MCF 10A (cell line): ENCODE measurements at regions not wholly inside any gene's neighbourhood (a gene's known extent, or its start where the extent isn't known, plus 50 kb on each side); places are given as distances from the start of the nearest gene placed in this dataset.

Experiments used
- BruUV-seq: library from RNA; stranded (reverse); fragments of 400-500 nt; replicated peaks from 2 replicates; lab custom pipeline; 2021; lab: Mats Ljungman, UMichigan
- CTCF ChIA-PET: fragments of 300-600 bp; sonication (Branson Sonifier 250); formaldehyde crosslinking; extraction: SDS; loops from one replicate; lab custom pipeline; 2021; ENCODE audit warnings: antibody characterized with exemption, inconsistent platforms; lab: Yijun Ruan, JAX
- POLR2A ChIA-PET: fragments of 300-600, 350-650 bp; sonication (Branson Sonifier 250); formaldehyde crosslinking; extraction: SDS; loops from one replicate; lab custom pipeline; 2020; ENCODE audit warnings: antibody characterized with exemption, inconsistent platforms; lab: Yijun Ruan, JAX
- DNase-seq: peaks from one replicate; pipeline ENCODE4 v3.0.0-alpha.2; 2018; ENCODE audit not compliant: unreplicated experiment
- H3K27ac Mint-ChIP-seq: one replicate; pipeline ENCODE4 v1.8.0; 2022; ENCODE audit warnings: mild to moderate bottlenecking, low read depth, mixed read lengths; ENCODE audit not compliant: unreplicated experiment
- H3K27me3 Mint-ChIP-seq: one replicate; pipeline ENCODE4 v1.8.0; 2022; ENCODE audit warnings: mixed read lengths; ENCODE audit not compliant: insufficient read depth, unreplicated experiment
- H3K36me3 Mint-ChIP-seq: one replicate; pipeline ENCODE4 v1.8.0; 2022; ENCODE audit warnings: mild to moderate bottlenecking, moderate library complexity, mixed read lengths; ENCODE audit not compliant: insufficient read depth, unreplicated experiment
- H3K4me1 Mint-ChIP-seq: one replicate; pipeline ENCODE4 v1.8.0; 2022; ENCODE audit warnings: mixed read lengths; ENCODE audit not compliant: insufficient read depth, unreplicated experiment
- H3K4me3 Mint-ChIP-seq: one replicate; pipeline ENCODE4 v1.8.0; 2022; ENCODE audit warnings: mild to moderate bottlenecking, moderate library complexity, mixed read lengths; ENCODE audit not compliant: unreplicated experiment
- H3K9me3 Mint-ChIP-seq: one replicate; pipeline ENCODE4 v1.8.0; 2022; ENCODE audit warnings: mixed read lengths; ENCODE audit not compliant: unreplicated experiment
- intact Hi-C: fragments of 100-400 bp; cut with micrococcal nuclease; formaldehyde crosslinking; loops from 2 replicates; pipeline ENCODE4 v1.14.1; 2022
- TF ChIP-seq, protein P1 (sequence below): fragments of 200-600 bp; IDR thresholded peaks from one replicate; pipeline ENCODE4 v1.8.0; 2022; ENCODE audit warnings: antibody characterized with exemption, mild to moderate bottlenecking; ENCODE audit not compliant: unreplicated experiment

DNA sequence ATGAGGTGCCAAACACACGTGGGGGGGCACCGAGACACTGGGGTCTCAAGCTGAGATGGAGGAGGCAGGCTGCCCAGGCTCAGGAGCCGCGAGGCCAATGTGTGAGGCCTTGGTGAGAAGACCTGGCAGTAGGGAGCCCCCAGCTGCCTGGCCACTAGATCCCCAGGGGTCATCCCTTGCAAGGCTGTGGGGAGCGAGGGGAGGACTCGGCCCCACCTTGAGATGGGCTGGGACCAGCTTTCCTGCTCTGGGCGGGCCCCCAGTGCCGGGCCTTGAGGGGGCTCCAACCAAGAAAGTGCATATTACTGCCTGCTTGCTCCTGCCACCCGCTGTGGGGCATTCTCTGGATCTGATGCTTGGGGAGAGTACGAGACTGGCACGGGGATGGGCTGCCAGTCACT is 107.0 kb downstream of the CTTN start:
- intact Hi-C loops, result no loop called here
- no TSS peak for BruUV-seq
- TF ChIP-seq, protein P1, sequence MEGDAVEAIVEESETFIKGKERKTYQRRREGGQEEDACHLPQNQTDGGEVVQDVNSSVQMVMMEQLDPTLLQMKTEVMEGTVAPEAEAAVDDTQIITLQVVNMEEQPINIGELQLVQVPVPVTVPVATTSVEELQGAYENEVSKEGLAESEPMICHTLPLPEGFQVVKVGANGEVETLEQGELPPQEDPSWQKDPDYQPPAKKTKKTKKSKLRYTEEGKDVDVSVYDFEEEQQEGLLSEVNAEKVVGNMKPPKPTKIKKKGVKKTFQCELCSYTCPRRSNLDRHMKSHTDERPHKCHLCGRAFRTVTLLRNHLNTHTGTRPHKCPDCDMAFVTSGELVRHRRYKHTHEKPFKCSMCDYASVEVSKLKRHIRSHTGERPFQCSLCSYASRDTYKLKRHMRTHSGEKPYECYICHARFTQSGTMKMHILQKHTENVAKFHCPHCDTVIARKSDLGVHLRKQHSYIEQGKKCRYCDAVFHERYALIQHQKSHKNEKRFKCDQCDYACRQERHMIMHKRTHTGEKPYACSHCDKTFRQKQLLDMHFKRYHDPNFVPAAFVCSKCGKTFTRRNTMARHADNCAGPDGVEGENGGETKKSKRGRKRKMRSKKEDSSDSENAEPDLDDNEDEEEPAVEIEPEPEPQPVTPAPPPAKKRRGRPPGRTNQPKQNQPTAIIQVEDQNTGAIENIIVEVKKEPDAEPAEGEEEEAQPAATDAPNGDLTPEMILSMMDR, result no peak
- ChIA-PET CTCF (interaction anchor here (0.6 kb wide), 1 partner anchor 835 kb away, joined by 3 read pairs; no protein-coding TSS in a partner anchor), POLR2A (no interaction called here)
- Mint-ChIP-seq H3K27me3 (no peaks in the 10 kb centered on the region), H3K4me1 (no peaks in the 10 kb centered on the region), H3K4me3 (no peak overlapping the region), H3K9me3 (peaks cover 8% of the 10 kb centered on the region), H3K36me3 (peaks cover 2% of the 10 kb centered on the region), H3K27ac (no peak overlapping the region)
- no peak for DNase-seq

DNA sequence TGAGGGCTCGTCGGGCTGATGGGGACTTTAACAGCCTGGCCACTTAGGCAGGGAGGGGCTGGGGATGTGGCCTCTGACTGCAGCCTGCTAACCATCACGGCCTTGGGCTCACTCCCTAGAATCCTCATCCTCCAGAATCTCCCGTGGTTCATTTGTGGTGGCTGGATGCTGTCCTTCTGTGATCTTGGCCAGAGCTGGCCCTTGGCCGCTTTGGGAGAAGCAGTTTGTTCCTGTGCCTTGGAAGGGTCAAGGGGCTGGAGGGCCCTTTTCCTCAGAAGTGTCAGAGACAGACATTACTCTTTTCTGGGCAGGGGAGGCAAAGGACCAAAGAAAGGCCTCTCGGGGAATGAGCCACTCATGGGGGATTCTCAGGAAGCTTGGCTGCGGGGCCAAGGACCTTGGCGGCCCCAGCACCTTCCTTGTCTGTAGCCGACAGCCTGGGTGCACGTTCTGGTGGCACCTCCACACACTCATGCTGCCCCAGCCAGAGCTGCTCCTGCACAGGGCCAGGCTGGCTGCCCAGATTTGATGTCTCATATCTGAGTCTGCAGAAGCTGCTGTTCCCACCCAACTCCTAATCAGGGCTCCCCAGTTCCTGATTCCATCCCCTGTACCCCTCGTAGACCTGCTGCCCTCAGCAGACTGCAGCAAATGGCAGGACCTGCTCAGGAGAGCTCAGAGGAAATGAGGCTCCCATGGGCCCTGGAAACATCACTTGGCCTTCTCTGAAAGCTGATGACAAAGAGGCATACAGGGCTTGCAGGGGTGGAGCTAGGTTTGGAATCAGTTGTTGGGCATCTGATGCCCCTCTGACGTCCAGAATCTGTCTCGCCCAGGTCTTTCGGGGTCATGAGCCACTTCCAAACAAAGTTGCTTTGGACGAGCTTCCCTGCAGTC is 107.7 kb downstream of the CTTN start:
- H3K27ac Mint-ChIP-seq, result no peak overlapping the region
- DNase-seq, result no peak
- BruUV-seq, result no TSS peak
- peaks cover 6% of the 10 kb centered on the region for H3K36me3 Mint-ChIP-seq
- H3K27me3 Mint-ChIP-seq, result no peaks in the 10 kb centered on the region
- H3K9me3 Mint-ChIP-seq, result peaks cover 8% of the 10 kb centered on the region
- ChIA-PET CTCF (no interaction called here), POLR2A (no interaction called here)
- no peak overlapping the region for H3K4me3 Mint-ChIP-seq
- no peaks in the 10 kb centered on the region for H3K4me1 Mint-ChIP-seq
- TF ChIP-seq, protein P1, result no peak
- intact Hi-C loops, result no loop called here

DNA sequence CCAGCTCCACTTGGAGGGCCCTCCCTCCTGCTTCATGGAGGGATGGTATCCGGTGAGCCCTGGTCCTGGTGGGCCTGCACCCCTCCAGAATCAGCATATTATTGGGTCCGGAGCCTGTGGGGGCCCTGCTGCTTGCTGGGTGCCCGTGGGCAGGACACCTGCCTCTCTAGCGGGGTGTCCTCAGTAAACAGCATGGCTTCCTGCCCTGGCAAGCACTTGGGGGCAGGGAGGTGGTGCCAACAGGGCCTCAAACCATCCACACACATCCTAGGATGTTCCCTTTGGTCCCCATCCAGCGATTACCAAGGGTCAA is 108.3 kb downstream of the CTTN start:
- intact Hi-C loops, result no loop called here
- BruUV-seq, result no TSS peak
- no peak for DNase-seq
- no peaks in the 10 kb centered on the region for H3K27me3 Mint-ChIP-seq
- H3K9me3 Mint-ChIP-seq, result peaks cover 8% of the 10 kb centered on the region
- H3K27ac Mint-ChIP-seq, result no peak overlapping the region
- TF ChIP-seq, protein P1, result no peak
- POLR2A ChIA-PET, result no interaction called here
- no peaks in the 10 kb centered on the region for H3K4me1 Mint-ChIP-seq
- H3K36me3 Mint-ChIP-seq, result peaks cover 6% of the 10 kb centered on the region
- no peak overlapping the region for H3K4me3 Mint-ChIP-seq
- CTCF ChIA-PET, result no interaction called here

DNA sequence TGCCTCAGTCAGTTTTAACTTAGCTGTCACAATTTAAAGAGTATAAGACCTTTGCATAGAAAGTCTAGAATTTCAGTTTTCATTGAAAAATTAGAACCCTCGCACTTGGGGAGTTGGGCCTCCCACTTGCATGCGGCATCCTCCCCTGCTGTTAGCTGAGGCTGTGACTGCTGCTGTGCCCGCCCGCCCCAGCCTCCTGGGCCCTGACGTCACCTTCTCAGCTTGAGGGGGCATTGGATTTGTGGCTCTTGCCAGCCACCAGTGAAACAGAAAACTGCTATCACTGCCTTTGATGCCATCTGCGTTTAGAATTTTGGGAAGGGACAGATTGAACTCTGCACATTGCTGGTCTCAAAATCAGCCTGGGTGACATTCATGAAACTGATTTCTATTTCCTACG is 108.7 kb downstream of the CTTN start:
- TF ChIP-seq, protein P1, result no peak
- CTCF ChIA-PET, result no interaction called here
- no peaks in the 10 kb centered on the region for H3K27me3 Mint-ChIP-seq
- POLR2A ChIA-PET, result no interaction called here
- BruUV-seq, result no TSS peak
- H3K36me3 Mint-ChIP-seq, result peaks cover 6% of the 10 kb centered on the region
- DNase-seq, result no peak
- no peak overlapping the region for H3K27ac Mint-ChIP-seq
- H3K4me3 Mint-ChIP-seq, result no peak overlapping the region
- peaks cover 8% of the 10 kb centered on the region for H3K9me3 Mint-ChIP-seq
- intact Hi-C loops, result no loop called here
- H3K4me1 Mint-ChIP-seq, result no peaks in the 10 kb centered on the region
